ENCODE measurements at regions not wholly inside any gene's neighbourhood (a gene's known extent, or its start where the extent isn't known, plus 50 kb on each side); places are given as distances from the start of the nearest gene placed in this dataset.
"Not testable (repeated sequence)": the region's sequence is repeated elsewhere in the genome, so short reads cannot be mapped to it uniquely, and the experiment has no call there.

DNA sequence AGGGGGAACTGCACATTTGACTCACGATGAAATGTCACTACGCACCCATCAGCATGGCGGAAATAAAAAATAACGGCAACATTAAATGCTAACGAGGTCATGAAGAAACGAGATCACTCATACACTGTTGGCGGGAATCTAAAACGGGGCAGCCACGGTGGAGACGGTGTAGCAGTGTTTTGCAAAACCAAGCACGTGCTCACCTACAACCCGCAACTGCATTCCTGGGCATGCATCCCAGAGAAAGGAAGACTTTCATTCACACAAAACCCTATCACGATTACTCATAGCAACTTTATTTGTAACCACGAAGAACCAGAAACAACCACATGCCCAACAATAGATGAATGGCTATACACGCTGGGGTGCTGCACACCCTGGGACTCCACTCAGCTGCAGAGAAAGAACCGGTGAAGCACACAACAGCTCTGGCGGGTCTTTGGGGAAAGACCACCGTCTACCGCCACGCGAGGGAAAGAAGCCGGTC is 77.0 kb downstream of the YTHDF1 start:
- H3K4me3 ChIP-seq (ENCODE audit: control insufficient read depth, low read depth, low read length): no peak overlapping the region
- DNase-seq (ENCODE audit: low read depth): peak; percentile 13
- TF ChIP-seq, protein P1, sequence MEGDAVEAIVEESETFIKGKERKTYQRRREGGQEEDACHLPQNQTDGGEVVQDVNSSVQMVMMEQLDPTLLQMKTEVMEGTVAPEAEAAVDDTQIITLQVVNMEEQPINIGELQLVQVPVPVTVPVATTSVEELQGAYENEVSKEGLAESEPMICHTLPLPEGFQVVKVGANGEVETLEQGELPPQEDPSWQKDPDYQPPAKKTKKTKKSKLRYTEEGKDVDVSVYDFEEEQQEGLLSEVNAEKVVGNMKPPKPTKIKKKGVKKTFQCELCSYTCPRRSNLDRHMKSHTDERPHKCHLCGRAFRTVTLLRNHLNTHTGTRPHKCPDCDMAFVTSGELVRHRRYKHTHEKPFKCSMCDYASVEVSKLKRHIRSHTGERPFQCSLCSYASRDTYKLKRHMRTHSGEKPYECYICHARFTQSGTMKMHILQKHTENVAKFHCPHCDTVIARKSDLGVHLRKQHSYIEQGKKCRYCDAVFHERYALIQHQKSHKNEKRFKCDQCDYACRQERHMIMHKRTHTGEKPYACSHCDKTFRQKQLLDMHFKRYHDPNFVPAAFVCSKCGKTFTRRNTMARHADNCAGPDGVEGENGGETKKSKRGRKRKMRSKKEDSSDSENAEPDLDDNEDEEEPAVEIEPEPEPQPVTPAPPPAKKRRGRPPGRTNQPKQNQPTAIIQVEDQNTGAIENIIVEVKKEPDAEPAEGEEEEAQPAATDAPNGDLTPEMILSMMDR (conservative IDR thresholded peaks at IDR 0.05; ENCODE audit: control insufficient read depth, insufficient read depth, low read depth, low read length): no peak

DNA sequence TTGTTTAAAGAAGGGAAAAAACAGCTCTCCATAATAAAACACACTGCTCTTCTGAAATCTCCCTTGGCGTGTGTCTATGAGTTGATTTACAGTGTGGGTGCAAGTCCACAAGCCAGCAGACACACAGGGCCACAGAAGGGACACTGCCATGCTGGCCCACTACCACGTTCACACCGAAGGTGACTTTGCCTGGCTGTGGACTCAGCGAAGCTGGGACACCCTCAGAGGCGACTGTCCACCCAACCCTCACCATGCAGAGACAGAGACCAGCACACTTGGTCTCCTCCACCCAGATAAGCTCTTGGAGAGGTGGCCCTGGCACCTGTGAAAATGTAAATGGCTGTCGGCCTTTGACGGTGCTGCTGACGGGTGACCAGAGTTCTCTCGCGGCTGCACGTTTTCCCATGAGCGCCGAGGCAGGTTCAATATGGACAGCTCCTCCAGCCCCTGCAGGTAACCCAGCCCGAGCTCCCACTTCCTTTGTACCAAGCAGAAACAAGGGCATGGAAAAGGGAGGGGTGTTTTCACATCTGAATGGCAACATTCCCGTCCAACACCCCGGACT is 78.0 kb downstream of the YTHDF1 start:
- TF ChIP-seq, protein P1 (conservative IDR thresholded peaks at IDR 0.05; ENCODE audit: control insufficient read depth, insufficient read depth, low read depth, low read length): no peak
- no peak for DNase-seq (ENCODE audit: low read depth)
- H3K4me3 ChIP-seq (ENCODE audit: control insufficient read depth, low read depth, low read length): no peak overlapping the region

DNA sequence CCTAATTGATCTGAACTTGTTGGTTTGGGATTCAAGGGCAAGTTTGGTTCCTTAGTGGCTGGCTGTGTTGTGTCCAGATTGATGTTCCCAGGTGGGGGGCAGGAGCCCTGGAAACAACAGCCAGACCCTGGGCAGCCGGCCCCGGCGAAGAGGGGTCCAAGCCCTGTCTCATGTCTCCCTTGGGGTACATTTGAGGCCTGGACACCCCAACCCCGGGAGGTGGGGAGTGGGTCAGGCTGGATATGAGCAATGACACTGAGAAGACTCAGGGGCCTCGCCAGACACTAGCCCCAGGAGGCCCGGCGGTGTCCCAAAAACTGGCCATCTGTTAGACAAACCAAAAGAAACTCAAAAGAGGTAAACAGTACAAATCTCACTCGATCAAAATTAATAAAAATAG is 79.6 kb downstream of the YTHDF1 start:
- no peak overlapping the region for H3K4me3 ChIP-seq (ENCODE audit: control insufficient read depth, low read depth, low read length)
- no peak for DNase-seq (ENCODE audit: low read depth)
- TF ChIP-seq, protein P1 (conservative IDR thresholded peaks at IDR 0.05; ENCODE audit: control insufficient read depth, insufficient read depth, low read depth, low read length): no peak

DNA sequence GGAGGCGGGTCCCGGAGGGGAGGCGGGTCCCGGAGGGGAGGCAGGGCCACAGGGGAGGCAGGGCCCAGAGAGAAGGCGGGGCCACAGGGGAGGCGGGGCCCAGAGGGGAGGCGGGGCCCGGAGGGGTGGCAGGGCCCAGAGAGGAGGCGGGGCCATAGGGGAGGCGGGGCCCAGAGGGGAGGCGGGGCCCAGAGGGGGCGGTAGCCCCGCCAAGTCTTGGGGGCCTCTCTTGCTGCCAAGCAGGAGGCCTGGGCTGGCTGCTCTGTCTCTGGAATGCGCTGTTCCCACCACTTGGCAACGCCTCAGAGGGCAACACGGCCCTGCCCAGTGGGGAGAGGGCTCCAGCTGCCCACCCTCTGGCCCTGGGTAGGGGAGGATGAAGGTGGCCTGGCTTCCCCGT is 80.5 kb downstream of the YTHDF1 start:
- TF ChIP-seq, protein P1 (conservative IDR thresholded peaks at IDR 0.05; ENCODE audit: control insufficient read depth, insufficient read depth, low read depth, low read length): no peak
- H3K4me3 ChIP-seq (ENCODE audit: control insufficient read depth, low read depth, low read length): no peak overlapping the region
- no peak for DNase-seq (ENCODE audit: low read depth)

DNA sequence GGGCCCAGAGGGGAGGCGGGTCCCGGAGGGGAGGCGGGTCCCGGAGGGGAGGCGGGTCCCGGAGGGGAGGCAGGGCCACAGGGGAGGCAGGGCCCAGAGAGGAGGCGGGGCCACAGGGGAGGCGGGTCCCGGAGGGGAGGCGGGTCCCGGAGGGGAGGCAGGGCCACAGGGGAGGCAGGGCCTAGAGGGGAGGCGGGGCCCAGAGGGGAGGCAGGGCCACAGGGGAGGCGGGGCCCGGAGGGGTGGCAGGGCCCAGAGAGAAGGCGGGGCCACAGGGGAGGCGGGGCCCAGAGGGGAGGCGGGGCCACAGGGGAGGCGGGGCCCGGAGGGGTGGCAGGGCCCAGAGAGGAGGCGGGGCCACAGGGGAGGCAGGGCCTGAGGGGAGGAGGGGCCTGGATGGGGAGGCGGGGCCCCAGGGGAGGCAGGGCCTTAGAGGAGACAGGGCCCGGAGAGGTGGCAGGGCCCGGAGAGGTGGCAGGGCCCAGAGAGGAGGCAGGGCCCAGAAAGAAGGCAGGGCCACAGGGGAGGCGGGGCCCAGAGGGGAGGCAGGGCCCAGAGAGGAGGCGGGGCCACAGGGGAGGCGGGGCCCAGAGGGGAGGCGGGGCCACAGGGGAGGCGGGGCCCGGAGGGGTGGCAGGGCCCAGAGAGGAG is 81.1 kb downstream of the YTHDF1 start:
- not testable (repeated sequence) for DNase-seq (ENCODE audit: low read depth); H3K4me3 ChIP-seq (ENCODE audit: control insufficient read depth, low read depth, low read length)

DNA sequence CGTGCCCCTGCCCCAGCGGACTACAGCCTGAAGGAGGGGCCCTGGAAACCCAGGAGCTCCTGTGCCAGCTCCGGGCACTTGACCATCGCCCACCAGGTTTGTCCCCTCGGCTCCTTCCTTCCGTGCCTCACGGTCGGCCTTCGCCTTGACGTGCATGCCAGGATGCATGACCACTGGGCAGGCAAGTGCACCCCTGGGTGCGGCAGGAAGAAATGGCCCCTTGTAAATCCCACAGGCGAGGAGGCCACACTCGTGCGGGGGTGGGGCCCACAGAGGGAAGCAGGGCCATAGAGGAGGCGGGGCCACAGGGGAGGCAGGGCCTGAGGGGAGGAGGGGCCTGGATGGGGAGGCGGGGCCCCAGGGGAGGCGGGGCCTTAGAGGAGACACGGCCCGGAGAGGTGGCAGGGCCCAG is 81.7 kb downstream of the YTHDF1 start:
- DNase-seq (ENCODE audit: low read depth): no peak
- TF ChIP-seq, protein P1 (conservative IDR thresholded peaks at IDR 0.05; ENCODE audit: control insufficient read depth, insufficient read depth, low read depth, low read length): no peak
- H3K4me3 ChIP-seq (ENCODE audit: control insufficient read depth, low read depth, low read length): no peak overlapping the region

DNA sequence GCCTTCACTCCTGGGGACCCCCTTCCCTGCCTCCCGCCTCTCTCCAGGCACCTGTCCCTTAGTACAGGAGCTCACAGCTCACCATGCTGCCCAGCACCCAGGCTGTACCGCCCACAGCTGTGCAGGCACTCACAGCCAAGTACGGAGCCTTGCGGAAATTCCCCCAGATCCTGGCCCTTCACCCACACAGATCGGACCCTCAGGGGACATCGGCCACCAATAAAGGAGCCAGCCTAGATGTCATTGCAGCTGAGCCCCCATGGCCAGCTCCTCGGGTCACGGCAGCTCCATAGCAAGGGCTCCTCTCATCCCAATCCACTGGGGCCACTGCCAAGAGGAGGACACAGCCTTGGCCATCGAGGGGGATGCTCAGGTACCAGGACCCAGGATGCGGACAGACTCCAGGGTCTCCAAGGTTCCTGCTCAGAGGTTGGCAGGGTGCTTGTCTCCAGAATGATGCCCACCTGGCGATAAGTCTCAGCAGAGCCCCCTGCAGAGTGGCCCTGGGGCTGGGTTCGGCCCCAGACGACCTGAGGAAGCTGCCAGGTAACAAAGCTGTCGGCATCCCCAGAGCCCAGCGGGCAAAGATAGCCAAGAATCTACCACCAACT is 82.3 kb downstream of the YTHDF1 start:
- no peak for DNase-seq (ENCODE audit: low read depth)
- no peak overlapping the region for H3K4me3 ChIP-seq (ENCODE audit: control insufficient read depth, low read depth, low read length)
- TF ChIP-seq, protein P1 (conservative IDR thresholded peaks at IDR 0.05; ENCODE audit: control insufficient read depth, insufficient read depth, low read depth, low read length): no peak
